H9 (cell line): ENCODE measurements at regions not wholly inside any gene's neighbourhood (a gene's known extent, or its start where the extent isn't known, plus 50 kb on each side); places are given as distances from the start of the nearest gene placed in this dataset.

Experiments
- DNase-seq: peaks from one replicate; pipeline ENCODE4 v3.0.0-alpha.2; 2017
- H2AFZ ChIP-seq: one replicate; pipeline ENCODE4 v1.6.1; 2013; ENCODE audit warnings: mild to moderate bottlenecking, low read length, control low read depth, moderate library complexity
- H2AK5ac ChIP-seq: 2 replicates; pipeline ENCODE4 v1.6.1; 2013; ENCODE audit warnings: low read length, control low read depth, mixed read lengths; ENCODE audit not compliant: insufficient read length
- H2BK120ac ChIP-seq: one replicate; pipeline ENCODE4 v1.6.1; 2013; ENCODE audit warnings: low read depth, mild to moderate bottlenecking, low read length, control low read depth, inconsistent platforms; ENCODE audit not compliant: poor library complexity, severe bottlenecking
- H2BK12ac ChIP-seq: 2 replicates; pipeline ENCODE4 v1.6.1; 2013; ENCODE audit warnings: low read length, control low read depth, mixed read lengths, low read depth; ENCODE audit not compliant: insufficient read length
- H2BK15ac ChIP-seq: 2 replicates; pipeline ENCODE4 v1.6.1; 2013; ENCODE audit warnings: low read depth, low read length, control low read depth
- H2BK20ac ChIP-seq: one replicate; pipeline ENCODE4 v1.6.1; 2013; ENCODE audit warnings: low read depth, mild to moderate bottlenecking, low read length, control low read depth, inconsistent platforms; ENCODE audit not compliant: poor library complexity, severe bottlenecking
- H2BK5ac ChIP-seq: 2 replicates; pipeline ENCODE4 v1.6.1; 2013; ENCODE audit warnings: low read length, control low read depth, mixed read lengths; ENCODE audit not compliant: insufficient read length
- H3K14ac ChIP-seq: 2 replicates; pipeline ENCODE4 v1.6.1; 2013; ENCODE audit warnings: low read length, control low read depth; ENCODE audit not compliant: insufficient read depth
- H3K18ac ChIP-seq: 2 replicates; pipeline ENCODE4 v1.6.1; 2013; ENCODE audit warnings: low read depth, mild to moderate bottlenecking, mixed read lengths, low read length, control low read depth; ENCODE audit not compliant: insufficient read length
- H3K23ac ChIP-seq: 2 replicates; pipeline ENCODE4 v1.6.1; 2013; ENCODE audit warnings: low read length, control low read depth, mixed read lengths, low read depth; ENCODE audit not compliant: insufficient read length
- H3K23me2 ChIP-seq: 2 replicates; pipeline ENCODE4 v1.6.1; 2013; ENCODE audit warnings: low read depth, mild to moderate bottlenecking, mixed read lengths, low read length, control low read depth; ENCODE audit not compliant: insufficient read length, poor library complexity, severe bottlenecking
- H3K27ac ChIP-seq: 2 replicates; pipeline ENCODE4 v1.5.1; 2013; ENCODE audit warnings: low read length, control low read depth, mixed read lengths, low read depth; ENCODE audit not compliant: insufficient read length
- H3K27me3 ChIP-seq: 2 replicates; pipeline ENCODE4 v1.6.1; 2013; ENCODE audit warnings: low read length, control low read depth, inconsistent platforms; ENCODE audit not compliant: insufficient read depth
- H3K4ac ChIP-seq: 2 replicates; pipeline ENCODE4 v1.6.1; 2013; ENCODE audit warnings: low read depth, mild to moderate bottlenecking, control low read depth, inconsistent platforms, low read length, moderate library complexity
- H3K4me1 ChIP-seq: 2 replicates; pipeline ENCODE4 v1.6.1; 2013; ENCODE audit warnings: low read length, control low read depth, inconsistent platforms; ENCODE audit not compliant: insufficient read depth
- H3K4me2 ChIP-seq: 2 replicates; pipeline ENCODE4 v1.6.1; 2013; ENCODE audit warnings: low read length, control low read depth, mixed read lengths; ENCODE audit not compliant: insufficient read length, insufficient read depth
- H3K56ac ChIP-seq: 2 replicates; pipeline ENCODE4 v1.6.1; 2013; ENCODE audit warnings: low read depth, mild to moderate bottlenecking, mixed read lengths, low read length, control low read depth; ENCODE audit not compliant: insufficient read length
- H3K79me1 ChIP-seq: 2 replicates; pipeline ENCODE4 v1.6.1; 2013; ENCODE audit warnings: low read depth, mild to moderate bottlenecking, moderate library complexity, low read length, control low read depth, inconsistent platforms; ENCODE audit not compliant: insufficient read depth, poor library complexity, severe bottlenecking
- H3K79me2 ChIP-seq: 2 replicates; pipeline ENCODE4 v1.6.1; 2013; ENCODE audit warnings: low read length, control low read depth, inconsistent platforms; ENCODE audit not compliant: insufficient read depth
- H3K9ac ChIP-seq: 2 replicates; pipeline ENCODE4 v1.6.1; 2013; ENCODE audit warnings: low read length, control low read depth, mixed read lengths; ENCODE audit not compliant: insufficient read length; ENCODE audit errors: extremely low read depth
- H3K9me3 ChIP-seq: one replicate; pipeline ENCODE4 v1.6.1; 2013; ENCODE audit warnings: low read depth, low read length, inconsistent platforms; ENCODE audit not compliant: control insufficient read depth
- H3T11ph ChIP-seq: one replicate; pipeline ENCODE4 v1.6.1; 2013; ENCODE audit warnings: mild to moderate bottlenecking, low read length, control low read depth, inconsistent platforms
- H4K20me1 ChIP-seq: one replicate; pipeline ENCODE4 v1.6.1; 2013; ENCODE audit not compliant: control insufficient read depth, insufficient read length, insufficient read depth
- H4K5ac ChIP-seq: 2 replicates; pipeline ENCODE4 v1.6.1; 2013; ENCODE audit warnings: low read depth, mild to moderate bottlenecking, mixed read lengths, low read length, control low read depth; ENCODE audit not compliant: insufficient read length
- H4K8ac ChIP-seq: replicated peaks from 2 replicates; pipeline ENCODE4 v1.6.1; 2013; ENCODE audit warnings: low read length, control low read depth, mixed read lengths, low read depth; ENCODE audit not compliant: insufficient read length
- H4K91ac ChIP-seq: 2 replicates; pipeline ENCODE4 v1.6.1; 2013; ENCODE audit warnings: low read depth, mild to moderate bottlenecking, moderate library complexity, mixed read lengths, low read length, control low read depth; ENCODE audit not compliant: insufficient read length
- H3K27ac Mint-ChIP-seq, 3 experiments: 2 replicates in 2 of 3; 3 replicates in 1 of 3; pipeline ENCODE4 v1.8.0; 2020 to 2021; ENCODE audit warnings: mixed read lengths in 3 of 3, mild to moderate bottlenecking in 1 of 3, moderate library complexity in 1 of 3
- H3K27me3 Mint-ChIP-seq: 2 replicates; pipeline ENCODE4 v1.8.0; 2021; ENCODE audit warnings: low read depth, mild to moderate bottlenecking, moderate library complexity, mixed read lengths
- H3K36me3 Mint-ChIP-seq, 3 experiments: 2 replicates in 2 of 3; 3 replicates in 1 of 3; pipeline ENCODE4 v1.8.0; 2020 to 2021; ENCODE audit warnings: low read depth in 3 of 3, mixed read lengths in 3 of 3; ENCODE audit not compliant: insufficient read depth in 1 of 3
- H3K4me1 Mint-ChIP-seq, 2 experiments: 2 replicates each; pipeline ENCODE4 v1.8.0; 2020; ENCODE audit warnings: mixed read lengths in 2 of 2
- H3K4me3 Mint-ChIP-seq, 2 experiments: 2 replicates in 1 of 2; 3 replicates in 1 of 2; pipeline ENCODE4 v1.8.0; 2020 to 2021; ENCODE audit warnings: mild to moderate bottlenecking in 2 of 2, mixed read lengths in 2 of 2, moderate library complexity in 1 of 2
- H3K9me3 Mint-ChIP-seq, 2 experiments: 2 replicates in 1 of 2; 3 replicates in 1 of 2; pipeline ENCODE4 v1.8.0; 2020; ENCODE audit warnings: mild to moderate bottlenecking in 2 of 2, mixed read lengths in 2 of 2, moderate library complexity in 1 of 2
- WGBS: extraction: QIAGEN DNeasy Blood & Tissue Kit; methylation state at CpG from one replicate; pipeline ENCODE4 v1.1.7; 2013; ENCODE audit warnings: missing lambda C conversion rate, low lambda C conversion rate, mixed read lengths; ENCODE audit not compliant: insufficient read length; ENCODE audit errors: extremely low coverage; 5-methylcytosine and 5-hydroxymethylcytosine counted together
- TF ChIP-seq, protein P1 (sequence below): fragments of 200-600 bp; sonication (generic); conservative IDR thresholded peaks from 3 replicates; pipeline ENCODE4 v1.8.0; 2021; ENCODE audit warnings: antibody characterized with exemption, mild to moderate bottlenecking

DNA sequence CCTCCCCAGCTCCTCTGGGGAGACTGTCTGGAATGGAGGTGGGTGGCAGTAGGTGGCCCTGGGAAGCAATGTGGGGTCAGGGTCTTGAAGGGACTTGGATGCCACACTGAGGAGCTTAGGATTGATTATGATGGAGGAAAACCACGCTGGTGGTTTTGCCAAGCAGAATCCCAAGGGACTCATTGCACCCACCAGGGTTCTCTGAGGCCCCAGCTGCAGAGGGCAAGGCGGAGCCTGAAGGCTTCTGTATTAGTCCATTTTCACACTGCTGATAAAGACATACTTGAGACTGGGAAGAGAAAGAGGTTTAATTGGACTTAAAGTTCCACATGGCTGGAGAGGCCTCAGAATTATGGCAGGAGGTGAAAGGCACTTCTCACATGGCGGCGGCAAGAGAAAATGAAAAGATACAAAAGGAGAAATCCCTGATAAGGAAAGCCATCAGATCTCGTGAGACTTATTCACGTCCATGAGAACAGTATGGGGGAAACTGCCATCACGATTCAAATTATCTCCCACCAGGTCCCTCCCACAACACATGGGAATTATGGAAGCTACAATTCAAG is 87.2 kb upstream of the YWHAQ start:
- Histone ChIP-seq H2BK12ac (no peak overlapping the region), H2AFZ (no peak overlapping the region), H3K9me3 (no peaks in the 10 kb centered on the region), H2BK15ac (no peak overlapping the region), H3K56ac (no peak overlapping the region), H4K8ac (no peak overlapping the region), H3T11ph (no peak overlapping the region), H3K4ac (no peak overlapping the region), H3K4me2 (no peak overlapping the region), H3K79me1 (no peaks in the 10 kb centered on the region), H3K18ac (no peak overlapping the region), H2BK5ac (no peak overlapping the region), H3K9ac (no peak overlapping the region), H3K23ac (no peak overlapping the region), H2BK20ac (no peak overlapping the region), H2AK5ac (no peak overlapping the region), H4K91ac (no peak overlapping the region), H3K4me1 (no peaks in the 10 kb centered on the region), H3K27me3 (no peaks in the 10 kb centered on the region), H2BK120ac (no peak overlapping the region), H3K79me2 (no peaks in the 10 kb centered on the region), H3K27ac (no peak overlapping the region), H4K5ac (no peak overlapping the region), H3K23me2 (no peaks in the 10 kb centered on the region), H3K14ac (no peak overlapping the region), H4K20me1 (no peaks in the 10 kb centered on the region)
- WGBS = no CpG with 5 or more reads among the region's 7 CpGs
- H3K4me1 Mint-ChIP-seq = peaks cover 0 to 5% of the 10 kb centered on the region in 2 experiments; a peak in 2 of 4 replicates
- TF ChIP-seq, protein P1, sequence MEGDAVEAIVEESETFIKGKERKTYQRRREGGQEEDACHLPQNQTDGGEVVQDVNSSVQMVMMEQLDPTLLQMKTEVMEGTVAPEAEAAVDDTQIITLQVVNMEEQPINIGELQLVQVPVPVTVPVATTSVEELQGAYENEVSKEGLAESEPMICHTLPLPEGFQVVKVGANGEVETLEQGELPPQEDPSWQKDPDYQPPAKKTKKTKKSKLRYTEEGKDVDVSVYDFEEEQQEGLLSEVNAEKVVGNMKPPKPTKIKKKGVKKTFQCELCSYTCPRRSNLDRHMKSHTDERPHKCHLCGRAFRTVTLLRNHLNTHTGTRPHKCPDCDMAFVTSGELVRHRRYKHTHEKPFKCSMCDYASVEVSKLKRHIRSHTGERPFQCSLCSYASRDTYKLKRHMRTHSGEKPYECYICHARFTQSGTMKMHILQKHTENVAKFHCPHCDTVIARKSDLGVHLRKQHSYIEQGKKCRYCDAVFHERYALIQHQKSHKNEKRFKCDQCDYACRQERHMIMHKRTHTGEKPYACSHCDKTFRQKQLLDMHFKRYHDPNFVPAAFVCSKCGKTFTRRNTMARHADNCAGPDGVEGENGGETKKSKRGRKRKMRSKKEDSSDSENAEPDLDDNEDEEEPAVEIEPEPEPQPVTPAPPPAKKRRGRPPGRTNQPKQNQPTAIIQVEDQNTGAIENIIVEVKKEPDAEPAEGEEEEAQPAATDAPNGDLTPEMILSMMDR = no peak
- no peaks in the 10 kb centered on the region for H3K27me3 Mint-ChIP-seq
- H3K4me3 Mint-ChIP-seq = no peak overlapping the region
- no peak overlapping the region; a peak in 1 of 7 replicates for H3K27ac Mint-ChIP-seq
- no peaks in the 10 kb centered on the region for H3K36me3 Mint-ChIP-seq
- DNase-seq = no peak
- no peaks in the 10 kb centered on the region for H3K9me3 Mint-ChIP-seq
